Activated CD8-positive, alpha-beta memory T cell treated with anti-CD3 and anti-CD28 coated beads, Interleukin-2, amount 10 ng/mL, durations not matched to agents 7 days and 5 days (primary cell): ENCODE measurements at regions not wholly inside any gene's neighbourhood (a gene's known extent, or its start where the extent isn't known, plus 50 kb on each side); places are given as distances from the start of the nearest gene placed in this dataset.
"Not testable (repeated sequence)": the region's sequence is repeated elsewhere in the genome, so short reads cannot be mapped to it uniquely, and the experiment has no call there.

Experiments
- ATAC-seq: fragments of 150-1000 bp; cut with Tn5 transposase; one replicate; pipeline ENCODE4 v1.10.0; 2021; ENCODE audit warnings: moderate library complexity
- CTCF ChIA-PET: fragments of 350-600 bp; sonication (Branson Sonifier 250); formaldehyde crosslinking; loops from one replicate; lab custom pipeline; 2021; ENCODE audit warnings: antibody characterized with exemption; lab: Charles Lee
- DNase-seq: peaks from one replicate; pipeline ENCODE4 v3.0.0-alpha.2; 2020
- H3K27ac Mint-ChIP-seq: one replicate; pipeline ENCODE4 v1.8.0; 2021; ENCODE audit warnings: mild to moderate bottlenecking, mixed read lengths
- H3K27me3 Mint-ChIP-seq: one replicate; pipeline ENCODE4 v1.8.0; 2021; ENCODE audit warnings: mixed read lengths
- H3K36me3 Mint-ChIP-seq: one replicate; pipeline ENCODE4 v1.8.0; 2021; ENCODE audit warnings: mild to moderate bottlenecking, mixed read lengths
- H3K4me1 Mint-ChIP-seq: one replicate; pipeline ENCODE4 v1.8.0; 2021; ENCODE audit warnings: mixed read lengths
- H3K4me3 Mint-ChIP-seq: one replicate; pipeline ENCODE4 v1.8.0; 2021; ENCODE audit warnings: mild to moderate bottlenecking, moderate library complexity, mixed read lengths
- H3K9me3 Mint-ChIP-seq: one replicate; pipeline ENCODE4 v1.8.0; 2022; ENCODE audit warnings: low read depth, mixed read lengths

DNA sequence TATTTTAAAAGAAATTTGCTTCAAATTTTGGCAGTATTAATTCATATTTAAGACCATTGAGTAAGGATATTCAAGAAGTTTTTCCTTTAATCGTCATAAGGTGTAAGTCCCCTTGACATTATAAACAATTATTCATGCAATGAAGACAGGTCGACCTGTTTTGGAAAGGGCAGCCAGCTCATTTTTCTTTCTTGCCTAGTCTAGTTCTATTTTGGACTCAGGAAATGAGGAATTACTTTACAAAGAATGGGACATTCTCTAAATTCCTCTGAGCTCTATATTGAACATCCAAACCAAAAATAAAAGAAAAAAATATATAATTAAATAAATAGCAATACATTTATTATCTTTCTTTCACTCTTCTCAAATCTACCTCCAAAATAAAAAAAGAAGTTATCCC lies 595.6 kb upstream of the KIF2B start:
- no peak overlapping the region for H3K27ac Mint-ChIP-seq
- H3K4me1 Mint-ChIP-seq, result no peaks in the 10 kb centered on the region
- ATAC-seq, result no peak
- DNase-seq, result no peak
- CTCF ChIA-PET, result no interaction called here
- peaks cover 16% of the 10 kb centered on the region for H3K9me3 Mint-ChIP-seq
- H3K27me3 Mint-ChIP-seq, result no peaks in the 10 kb centered on the region
- H3K36me3 Mint-ChIP-seq, result no peaks in the 10 kb centered on the region
- H3K4me3 Mint-ChIP-seq, result no peak overlapping the region

DNA sequence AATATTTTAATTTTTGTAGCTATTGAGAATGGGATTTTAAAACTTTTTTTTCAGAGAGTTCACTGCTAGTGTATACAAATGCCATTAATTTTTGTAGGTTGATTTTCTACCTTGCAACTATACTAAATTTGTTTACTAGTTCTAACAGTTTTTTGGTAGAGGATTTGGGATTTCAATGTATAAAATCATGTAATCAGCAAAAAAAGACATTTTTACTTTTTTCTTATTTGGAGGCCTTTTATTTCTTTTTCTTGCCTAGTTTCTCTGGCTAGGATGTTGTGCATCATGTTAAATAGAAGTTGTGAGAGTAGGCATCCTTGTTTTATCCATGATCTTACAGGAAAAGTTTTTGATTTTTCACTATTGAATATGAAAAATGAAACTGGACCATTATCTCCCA lies 602.9 kb upstream of the KIF2B start:
- CTCF ChIA-PET, result no interaction called here
- H3K36me3 Mint-ChIP-seq, result no peaks in the 10 kb centered on the region
- ATAC-seq, result no peak

DNA sequence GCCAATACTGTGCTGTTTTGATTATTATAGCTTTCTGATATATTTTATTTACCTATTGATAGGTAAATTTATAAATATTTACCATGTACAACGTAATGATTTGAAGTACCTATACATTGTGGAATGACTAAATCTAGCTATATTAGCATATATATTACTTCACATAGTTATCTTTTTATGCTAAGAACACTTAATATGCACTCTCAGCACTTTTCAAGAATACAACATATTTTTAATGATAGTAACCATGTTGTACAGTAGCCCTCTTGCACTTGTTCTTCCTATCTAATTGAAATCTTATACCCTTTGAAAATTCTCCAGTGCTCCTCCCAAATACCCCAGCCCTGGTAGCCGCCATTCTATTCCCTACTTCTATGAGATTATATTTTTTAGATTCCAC lies 604.0 kb upstream of the KIF2B start:
- no peak for DNase-seq
- no peak overlapping the region for H3K4me3 Mint-ChIP-seq
- CTCF ChIA-PET, result no interaction called here
- H3K27me3 Mint-ChIP-seq, result no peaks in the 10 kb centered on the region
- no peaks in the 10 kb centered on the region for H3K4me1 Mint-ChIP-seq
- ATAC-seq, result no peak
- H3K9me3 Mint-ChIP-seq, result peaks cover 16% of the 10 kb centered on the region
- no peak overlapping the region for H3K27ac Mint-ChIP-seq
- no peaks in the 10 kb centered on the region for H3K36me3 Mint-ChIP-seq

More for the DNA sequence above, 602.9 kb upstream of the KIF2B start:
- Mint-ChIP-seq H3K27me3 (no peaks in the 10 kb centered on the region), H3K4me3 (no peak overlapping the region), H3K4me1 (no peaks in the 10 kb centered on the region), H3K27ac (no peak overlapping the region), H3K9me3 (peaks cover 16% of the 10 kb centered on the region)
- no peak for DNase-seq

DNA sequence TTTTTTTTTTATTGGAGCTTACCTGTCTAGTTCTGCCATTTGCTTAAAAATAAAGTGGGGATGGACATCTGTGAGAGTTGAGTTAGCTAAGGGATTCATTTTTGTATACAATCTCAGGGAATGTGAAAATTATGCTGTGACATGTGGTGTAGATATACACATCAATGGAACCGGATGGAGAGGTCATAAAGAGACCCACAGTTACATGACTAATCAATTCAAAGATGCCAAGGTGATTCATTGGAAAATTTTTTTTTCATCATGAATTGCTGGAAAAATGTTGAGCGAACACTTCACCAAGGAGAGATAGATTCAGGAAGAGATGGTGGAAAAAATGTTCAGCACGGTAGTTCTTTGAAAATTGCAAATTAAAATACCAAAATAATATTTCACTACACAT lies 605.4 kb upstream of the KIF2B start:
- no peaks in the 10 kb centered on the region for H3K27me3 Mint-ChIP-seq
- no peak overlapping the region for H3K4me3 Mint-ChIP-seq
- CTCF ChIA-PET, result no interaction called here
- no peaks in the 10 kb centered on the region for H3K4me1 Mint-ChIP-seq
- ATAC-seq, result no peak
- no peak overlapping the region for H3K27ac Mint-ChIP-seq
- DNase-seq, result no peak
- peaks cover 13% of the 10 kb centered on the region for H3K9me3 Mint-ChIP-seq
- H3K36me3 Mint-ChIP-seq, result no peaks in the 10 kb centered on the region

DNA sequence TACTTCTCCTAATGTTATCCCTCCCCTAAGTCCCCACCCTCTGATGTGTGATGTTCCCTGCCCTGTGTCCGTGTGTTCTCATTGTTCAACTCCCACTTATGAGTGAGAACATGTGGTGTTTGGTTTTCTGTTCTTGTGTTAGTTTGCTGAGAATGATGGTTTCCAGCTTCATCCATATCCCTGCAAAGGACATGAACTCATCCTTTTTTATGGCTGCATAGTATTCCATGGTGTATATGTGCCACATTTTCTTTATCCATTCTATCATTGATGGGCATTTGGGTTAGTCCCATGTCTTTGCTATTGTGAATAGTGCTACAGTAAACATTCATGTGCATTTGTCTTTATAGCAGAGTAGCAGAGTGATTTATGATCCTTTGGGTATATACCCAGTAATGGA lies 613.8 kb upstream of the KIF2B start:
- H3K4me1 Mint-ChIP-seq, H3K4me3 Mint-ChIP-seq: not testable (repeated sequence)

DNA sequence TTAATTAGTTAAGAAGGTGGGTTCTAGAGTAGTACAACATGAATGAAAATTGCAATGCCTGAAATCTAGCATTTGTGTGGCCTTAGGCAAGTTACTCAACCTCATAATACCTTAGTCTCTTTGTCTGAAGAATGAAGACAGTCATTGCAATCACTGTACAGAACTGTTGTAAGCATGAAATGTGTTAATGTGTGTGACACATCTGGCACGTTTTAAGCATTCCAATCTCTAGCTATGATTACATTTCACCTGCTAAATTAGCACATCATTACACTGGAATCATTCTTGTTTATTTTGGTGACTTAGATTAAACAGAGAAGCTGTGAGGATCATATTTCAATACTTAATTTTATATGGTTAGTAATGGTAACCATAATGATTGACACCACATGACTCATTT lies 629.7 kb upstream of the KIF2B start:
- no peak overlapping the region for H3K27ac Mint-ChIP-seq
- H3K27me3 Mint-ChIP-seq, result no peaks in the 10 kb centered on the region
- H3K36me3 Mint-ChIP-seq, result no peaks in the 10 kb centered on the region
- no peak overlapping the region for H3K4me3 Mint-ChIP-seq
- ATAC-seq, result no peak
- CTCF ChIA-PET, result no interaction called here
- no peak for DNase-seq
- no peaks in the 10 kb centered on the region for H3K4me1 Mint-ChIP-seq
- H3K9me3 Mint-ChIP-seq, result peaks cover 13% of the 10 kb centered on the region

More for the DNA sequence above, 613.8 kb upstream of the KIF2B start:
- H3K36me3 Mint-ChIP-seq, H3K27me3 Mint-ChIP-seq, DNase-seq, ATAC-seq, H3K27ac Mint-ChIP-seq, CTCF ChIA-PET: not testable (repeated sequence)
- H3K9me3 Mint-ChIP-seq, result peaks cover 19% of the 10 kb centered on the region

DNA sequence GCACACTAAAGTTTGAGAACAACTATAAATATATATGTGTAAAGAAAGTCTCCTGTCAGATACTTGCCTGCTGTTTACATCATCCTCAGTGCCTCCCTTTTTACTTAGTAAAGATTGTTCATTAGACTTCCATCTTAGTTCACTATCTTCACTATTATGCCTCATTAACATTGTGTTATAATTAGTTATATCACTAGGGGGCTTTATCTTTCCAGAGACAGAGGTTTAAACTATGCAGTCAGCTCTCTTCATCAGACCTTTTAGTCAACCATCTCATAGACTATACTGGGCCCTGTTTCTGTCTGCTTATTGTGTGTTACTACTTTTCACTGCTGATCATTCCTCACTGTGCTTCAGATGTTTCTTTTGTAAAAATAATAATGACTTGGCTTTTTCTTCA lies 630.8 kb upstream of the KIF2B start:
- ATAC-seq, result no peak
- Mint-ChIP-seq H3K27me3 (no peaks in the 10 kb centered on the region), H3K36me3 (no peaks in the 10 kb centered on the region), H3K4me3 (no peak overlapping the region), H3K4me1 (no peaks in the 10 kb centered on the region), H3K27ac (no peak overlapping the region), H3K9me3 (peaks cover 13% of the 10 kb centered on the region)
- no peak for DNase-seq
- CTCF ChIA-PET, result no interaction called here

DNA sequence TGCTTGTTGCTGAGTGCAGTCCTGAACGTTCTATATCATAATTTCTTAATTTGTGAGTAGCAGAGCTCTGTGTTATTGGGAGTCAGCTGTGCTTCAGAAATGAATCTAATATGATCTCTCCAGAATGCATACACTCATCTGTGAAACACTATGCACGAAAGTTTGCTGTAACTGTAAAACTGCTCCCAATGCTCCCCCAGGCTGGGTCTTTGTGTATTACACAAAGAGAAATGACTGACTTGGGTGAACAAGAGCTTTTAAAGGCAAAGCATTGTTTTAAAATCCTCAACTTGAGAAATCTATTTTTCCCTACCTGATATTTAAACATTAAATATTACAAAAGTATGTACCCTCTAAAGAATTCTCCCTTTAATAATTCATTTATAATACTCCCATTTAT lies 636.7 kb upstream of the KIF2B start:
- peaks cover 12% of the 10 kb centered on the region for H3K9me3 Mint-ChIP-seq
- CTCF ChIA-PET, result no interaction called here
- DNase-seq, result no peak
- no peak overlapping the region for H3K27ac Mint-ChIP-seq
- H3K4me1 Mint-ChIP-seq, result no peaks in the 10 kb centered on the region
- H3K27me3 Mint-ChIP-seq, result no peaks in the 10 kb centered on the region
- ATAC-seq, result no peak
- no peak overlapping the region for H3K4me3 Mint-ChIP-seq
- no peaks in the 10 kb centered on the region for H3K36me3 Mint-ChIP-seq

DNA sequence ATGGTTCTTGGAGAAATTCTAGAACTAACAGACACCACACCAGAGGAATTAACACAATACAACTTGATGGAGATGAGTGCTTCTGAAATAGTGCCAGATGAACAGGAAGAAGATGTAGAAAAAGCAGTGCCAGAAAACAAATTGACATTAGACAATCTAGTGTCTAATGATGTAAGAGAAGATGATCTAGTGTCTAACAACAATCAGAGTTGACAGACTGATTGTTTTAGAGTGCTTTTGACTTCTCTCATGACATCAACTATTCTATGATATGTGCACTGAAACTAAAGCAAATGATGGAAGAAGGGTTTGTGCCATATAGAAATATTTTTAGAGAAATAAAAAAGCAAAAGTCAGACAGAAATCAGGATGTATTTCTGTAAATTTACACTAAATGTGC lies 646.1 kb upstream of the KIF2B start:
- Mint-ChIP-seq H3K4me1 (no peaks in the 10 kb centered on the region), H3K4me3 (no peak overlapping the region), H3K27ac (no peak overlapping the region), H3K27me3 (no peaks in the 10 kb centered on the region), H3K9me3 (peaks cover 15% of the 10 kb centered on the region), H3K36me3 (no peaks in the 10 kb centered on the region)
- CTCF ChIA-PET, result no interaction called here
- ATAC-seq (no peak), DNase-seq (no peak)

DNA sequence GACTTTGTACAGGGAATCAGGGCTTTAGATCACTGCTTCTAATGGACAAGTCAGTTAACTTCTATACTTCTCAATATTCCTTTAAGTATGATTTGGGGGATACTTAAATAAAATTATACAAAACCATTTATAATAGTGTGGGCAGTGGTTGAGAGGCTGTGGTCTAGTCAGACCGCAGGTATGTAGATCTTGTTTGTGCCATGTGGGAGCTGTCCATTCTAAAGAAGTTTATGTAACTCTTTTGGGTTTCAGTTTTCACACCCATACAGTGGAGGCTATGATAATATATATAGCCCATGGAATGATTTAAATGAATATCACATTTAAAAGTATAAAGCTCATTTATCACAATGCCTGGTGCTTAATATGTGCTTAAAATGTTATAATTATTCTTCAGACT lies 654.3 kb upstream of the KIF2B start:
- Mint-ChIP-seq H3K9me3 (peaks cover 5% of the 10 kb centered on the region), H3K4me3 (no peak overlapping the region), H3K27me3 (no peaks in the 10 kb centered on the region), H3K36me3 (no peaks in the 10 kb centered on the region), H3K4me1 (no peaks in the 10 kb centered on the region), H3K27ac (no peak overlapping the region)
- CTCF ChIA-PET, result no interaction called here
- ATAC-seq (no peak), DNase-seq (no peak)

DNA sequence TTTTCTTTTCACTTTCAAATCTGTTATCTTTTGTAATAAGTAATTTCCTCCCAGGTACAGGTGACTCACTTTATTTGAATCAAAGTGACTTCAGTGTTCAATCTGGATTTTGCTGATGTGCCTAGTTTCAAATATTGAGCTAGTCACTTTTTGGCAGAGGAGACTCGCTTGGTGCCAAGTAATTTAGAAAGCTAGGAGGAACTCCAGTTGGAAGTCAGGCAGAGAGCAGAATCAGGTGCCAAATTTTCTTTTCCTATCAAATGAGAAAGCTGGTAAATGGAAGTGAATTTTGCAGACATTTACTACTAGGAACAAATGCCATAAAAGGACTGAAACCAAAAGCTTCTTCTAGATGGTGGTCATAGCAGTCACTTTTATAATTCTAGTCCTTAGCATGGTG lies 656.0 kb upstream of the KIF2B start:
- Mint-ChIP-seq H3K27ac (no peak overlapping the region), H3K36me3 (no peaks in the 10 kb centered on the region), H3K27me3 (no peaks in the 10 kb centered on the region), H3K9me3 (peaks cover 8% of the 10 kb centered on the region), H3K4me3 (no peak overlapping the region), H3K4me1 (no peaks in the 10 kb centered on the region)
- CTCF ChIA-PET, result no interaction called here
- DNase-seq, result no peak
- no peak for ATAC-seq

DNA sequence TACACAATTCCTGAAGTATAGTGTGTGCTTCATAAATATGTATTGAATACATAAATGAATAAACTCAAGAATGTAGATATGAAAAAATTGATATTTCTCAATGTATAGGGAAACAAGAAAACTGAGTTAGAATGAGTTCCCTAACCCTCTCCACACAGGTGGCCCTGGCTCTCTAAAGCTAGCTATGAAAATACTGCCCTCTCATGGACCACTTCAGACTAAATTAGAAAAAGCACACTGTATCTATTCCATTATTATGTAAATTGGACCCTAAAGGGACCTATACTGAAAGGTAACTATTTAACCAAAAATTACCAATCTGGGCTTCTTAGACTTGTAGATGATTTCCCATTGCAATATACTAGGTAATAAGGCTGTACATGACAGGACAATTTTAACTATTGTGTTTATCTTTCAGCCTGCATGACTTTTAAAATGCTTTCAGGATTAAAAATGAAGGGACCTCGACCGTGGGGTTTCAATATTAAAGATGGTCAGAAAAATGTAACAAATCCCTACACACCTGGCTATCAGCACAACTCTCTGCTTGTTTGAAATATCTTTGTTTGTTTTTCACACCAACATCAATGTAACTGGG lies 672.5 kb upstream of the KIF2B start:
- Mint-ChIP-seq H3K27me3 (no peaks in the 10 kb centered on the region), H3K27ac (no peak overlapping the region), H3K9me3 (peaks cover 9% of the 10 kb centered on the region), H3K4me1 (no peaks in the 10 kb centered on the region), H3K4me3 (no peak overlapping the region), H3K36me3 (no peaks in the 10 kb centered on the region)
- ATAC-seq, result no peak
- CTCF ChIA-PET, result no interaction called here
- DNase-seq, result no peak

DNA sequence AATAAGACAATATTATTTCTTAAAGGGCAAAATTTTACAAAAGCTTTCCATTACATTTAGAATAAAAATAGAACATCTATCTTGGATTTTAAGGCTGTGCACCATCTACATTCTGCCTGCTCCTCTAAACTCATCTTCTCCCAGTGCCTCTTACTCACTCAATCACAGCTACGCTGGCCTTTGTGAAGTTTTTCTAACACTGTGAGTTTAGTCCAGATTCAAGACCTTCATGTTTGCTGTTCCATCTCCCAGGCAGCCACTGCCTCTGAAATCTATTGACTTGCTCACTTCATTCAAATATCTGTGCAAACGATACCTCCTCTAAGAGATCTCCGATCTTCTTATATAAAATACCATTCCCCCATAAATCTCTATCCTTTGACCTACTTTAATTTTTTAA lies 673.4 kb upstream of the KIF2B start:
- H3K9me3 Mint-ChIP-seq, result peaks cover 10% of the 10 kb centered on the region
- CTCF ChIA-PET, result no interaction called here
- no peaks in the 10 kb centered on the region for H3K36me3 Mint-ChIP-seq
- H3K4me1 Mint-ChIP-seq, result no peaks in the 10 kb centered on the region
- no peaks in the 10 kb centered on the region for H3K27me3 Mint-ChIP-seq
- no peak overlapping the region for H3K4me3 Mint-ChIP-seq
- no peak for DNase-seq
- no peak for ATAC-seq
- no peak overlapping the region for H3K27ac Mint-ChIP-seq

DNA sequence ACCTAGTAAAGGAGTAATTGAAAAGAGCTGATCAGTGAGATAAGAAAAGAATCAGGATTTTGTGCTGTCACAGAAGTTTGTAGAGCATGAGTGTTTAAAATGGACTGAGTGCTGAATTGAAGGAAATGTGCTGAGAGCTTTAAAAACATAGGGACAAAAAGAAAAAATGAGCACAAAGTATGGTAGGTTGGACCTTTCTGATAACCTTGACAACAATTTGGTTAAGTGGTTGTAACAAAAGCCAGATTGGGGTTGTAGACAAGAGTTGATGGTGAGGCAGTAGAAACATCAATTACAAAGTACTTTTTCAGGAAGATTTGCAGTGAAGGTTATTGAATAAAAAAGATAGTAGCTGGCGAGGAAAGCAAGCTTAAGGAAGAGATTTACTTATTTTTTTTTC lies 674.7 kb upstream of the KIF2B start:
- CTCF ChIA-PET, result no interaction called here
- no peaks in the 10 kb centered on the region for H3K27me3 Mint-ChIP-seq

DNA sequence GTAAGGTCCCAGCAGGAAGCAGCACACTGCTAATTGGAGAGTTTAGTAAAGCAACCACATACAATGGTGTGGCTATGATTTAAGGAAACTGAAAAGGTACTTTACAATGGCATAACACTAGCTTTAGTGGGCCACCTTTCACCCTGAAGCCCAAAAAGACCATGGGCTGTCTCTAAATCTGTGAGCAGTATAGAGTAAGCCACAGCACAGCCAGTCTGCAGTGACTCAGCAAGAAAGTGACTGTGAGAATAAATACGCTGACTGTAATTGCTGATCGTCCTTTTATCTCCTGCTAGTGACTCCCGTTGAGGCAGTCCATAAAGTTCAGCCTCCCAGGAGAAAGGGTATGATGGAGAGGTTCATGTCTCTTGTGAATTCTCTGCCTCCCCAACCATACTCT lies 679.8 kb upstream of the KIF2B start:
- H3K9me3 Mint-ChIP-seq, result peaks cover 3% of the 10 kb centered on the region
- H3K36me3 Mint-ChIP-seq, result no peaks in the 10 kb centered on the region
- DNase-seq (no peak), ATAC-seq (no peak)
- CTCF ChIA-PET, result no interaction called here
- H3K4me1 Mint-ChIP-seq, result no peaks in the 10 kb centered on the region
- H3K27ac Mint-ChIP-seq, result no peak overlapping the region
- no peak overlapping the region for H3K4me3 Mint-ChIP-seq
- no peaks in the 10 kb centered on the region for H3K27me3 Mint-ChIP-seq

More for the DNA sequence above, 674.7 kb upstream of the KIF2B start:
- Mint-ChIP-seq H3K4me1 (no peaks in the 10 kb centered on the region), H3K4me3 (no peak overlapping the region), H3K9me3 (peaks cover 10% of the 10 kb centered on the region), H3K27ac (no peak overlapping the region), H3K36me3 (no peaks in the 10 kb centered on the region)
- no peak for ATAC-seq
- DNase-seq, result no peak
